Endothelial cell of umbilical vein (primary cell): ENCODE measurements at regions not wholly inside any gene's neighbourhood (a gene's known extent, or its start where the extent isn't known, plus 50 kb on each side); places are given as distances from the start of the nearest gene placed in this dataset.

ENCODE experiments used
- CTCF ChIP-seq, 2 donors: IDR thresholded peaks; 1 replicate in 1 of 2; 2 replicates in 1 of 2; pipeline ENCODE4 v1.5.1; 2011; ENCODE audit warnings: low read length in 2 of 2, mild to moderate bottlenecking in 2 of 2, moderate library complexity in 2 of 2, control low read depth in 1 of 2, inconsistent platforms in 1 of 2, low read depth in 1 of 2; ENCODE audit not compliant: insufficient read depth in 1 of 2; ENCODE audit errors: extremely low read depth in 1 of 2
- MAX ChIP-seq: IDR thresholded peaks from 2 replicates; pipeline ENCODE4 v1.6.1; 2011; ENCODE audit not compliant: insufficient read depth, insufficient read length

- no peak for TF ChIP-seq CTCF (IDR thresholded peaks at IDR 0.05; ENCODE audit: extremely low read depth in 1 of 2, insufficient read depth in 1 of 2, low read depth in 1 of 2, low read length in 2 of 2)
- no peak for TF ChIP-seq MAX
Observed at GRCh38 chr13:90726375-90726774, 621.1 kb upstream of the MIR17HG start.
